Suprapubic skin (tissue), 4 donors: ENCODE measurements at regions not wholly inside any gene's neighbourhood (a gene's known extent, or its start where the extent isn't known, plus 50 kb on each side); places are given as distances from the start of the nearest gene placed in this dataset.

Source experiments
- EP300 ChIP-seq: sonication (generic); formaldehyde crosslinking; IDR thresholded peaks from one replicate; pipeline ENCODE4 v1.6.1; 2017; ENCODE audit warnings: antibody characterized with exemption
- POLR2A ChIP-seq, 2 donors: fragments of 450-650 bp; IDR thresholded peaks; one replicate each; pipeline ENCODE4 v1.6.1; 2017; ENCODE audit warnings: antibody characterized with exemption in 2 of 2, mild to moderate bottlenecking in 2 of 2, moderate library complexity in 2 of 2
- POLR2AphosphoS5 ChIP-seq, 3 donors: sonication (generic); formaldehyde crosslinking; IDR thresholded peaks; one replicate each; pipeline ENCODE4 v1.6.1; 2017; ENCODE audit warnings: antibody characterized with exemption in 3 of 3
- TF ChIP-seq, protein P1 (sequence below), 2 donors: fragments of 200-600 bp in 1 of 2; fragments of 450-650 bp in 1 of 2; sonication (generic) in 1 of 2; IDR thresholded peaks; one replicate each; pipeline ENCODE4 v1.5.1; 2016 to 2019; ENCODE audit warnings: antibody characterized with exemption in 2 of 2, mild to moderate bottlenecking in 1 of 2, moderate library complexity in 1 of 2

DNA sequence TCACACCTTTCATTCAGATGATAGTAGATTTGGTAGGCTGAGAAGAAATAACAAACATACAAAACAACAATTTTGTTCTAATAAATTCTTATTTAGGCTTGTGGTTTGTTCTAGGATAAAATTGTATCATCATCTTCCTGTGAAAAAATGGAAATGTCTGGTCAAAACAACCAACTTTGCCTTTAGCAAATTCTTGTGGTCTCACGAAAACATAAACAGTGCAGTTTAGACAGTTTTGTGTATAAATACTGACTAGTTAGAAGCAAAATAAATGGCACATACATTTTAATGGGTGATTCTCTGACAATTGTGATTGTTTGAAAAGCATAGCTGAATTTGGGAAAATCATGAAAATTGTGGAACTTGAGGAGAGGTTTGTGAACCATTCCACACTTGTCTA is 180.1 kb downstream of the TDRD15 start:
- no peak for TF ChIP-seq POLR2A (IDR thresholded peaks at IDR 0.05)
- TF ChIP-seq, protein P1, sequence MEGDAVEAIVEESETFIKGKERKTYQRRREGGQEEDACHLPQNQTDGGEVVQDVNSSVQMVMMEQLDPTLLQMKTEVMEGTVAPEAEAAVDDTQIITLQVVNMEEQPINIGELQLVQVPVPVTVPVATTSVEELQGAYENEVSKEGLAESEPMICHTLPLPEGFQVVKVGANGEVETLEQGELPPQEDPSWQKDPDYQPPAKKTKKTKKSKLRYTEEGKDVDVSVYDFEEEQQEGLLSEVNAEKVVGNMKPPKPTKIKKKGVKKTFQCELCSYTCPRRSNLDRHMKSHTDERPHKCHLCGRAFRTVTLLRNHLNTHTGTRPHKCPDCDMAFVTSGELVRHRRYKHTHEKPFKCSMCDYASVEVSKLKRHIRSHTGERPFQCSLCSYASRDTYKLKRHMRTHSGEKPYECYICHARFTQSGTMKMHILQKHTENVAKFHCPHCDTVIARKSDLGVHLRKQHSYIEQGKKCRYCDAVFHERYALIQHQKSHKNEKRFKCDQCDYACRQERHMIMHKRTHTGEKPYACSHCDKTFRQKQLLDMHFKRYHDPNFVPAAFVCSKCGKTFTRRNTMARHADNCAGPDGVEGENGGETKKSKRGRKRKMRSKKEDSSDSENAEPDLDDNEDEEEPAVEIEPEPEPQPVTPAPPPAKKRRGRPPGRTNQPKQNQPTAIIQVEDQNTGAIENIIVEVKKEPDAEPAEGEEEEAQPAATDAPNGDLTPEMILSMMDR (IDR thresholded peaks at IDR 0.05) = no peak
- TF ChIP-seq POLR2AphosphoS5 (IDR thresholded peaks at IDR 0.05) = no peak
- TF ChIP-seq EP300 = no peak
